HS-5 (cell line): ENCODE measurements at regions not wholly inside any gene's neighbourhood (a gene's known extent, or its start where the extent isn't known, plus 50 kb on each side); places are given as distances from the start of the nearest gene placed in this dataset.

Experiments used
- DNase-seq: peaks from one replicate; pipeline ENCODE4 v3.0.0-alpha.2; 2012; ENCODE audit warnings: low read depth

DNA sequence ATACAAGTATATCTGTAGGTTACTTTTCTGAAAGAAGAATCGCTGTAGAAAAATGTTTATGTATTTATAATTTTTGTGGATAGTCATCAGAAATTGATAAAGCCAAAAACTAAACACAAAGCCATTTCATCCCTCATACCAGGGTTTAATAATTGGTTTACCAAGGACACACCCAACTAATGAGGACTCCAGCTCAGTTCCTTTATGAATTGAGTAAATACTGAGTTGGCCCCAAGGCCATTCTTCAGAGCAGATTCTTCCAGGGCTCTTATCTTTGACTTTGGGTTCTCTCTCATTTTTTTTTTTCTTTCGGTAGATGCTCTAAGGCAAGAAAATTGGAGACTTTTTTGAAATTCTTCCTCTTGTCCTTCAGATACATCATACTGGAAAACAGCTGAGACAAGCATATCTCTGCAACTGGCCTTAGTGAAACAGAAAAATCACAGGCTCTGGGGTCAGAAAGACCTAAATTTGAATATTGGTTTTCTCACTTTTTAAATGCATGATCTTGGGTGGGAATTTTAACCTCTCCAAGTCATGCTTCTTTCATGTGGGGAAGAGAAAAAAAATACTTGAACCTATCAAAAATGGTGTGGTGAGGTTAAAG lies 401.8 kb downstream of the ARHGEF28 start:
- no peak for DNase-seq

DNA sequence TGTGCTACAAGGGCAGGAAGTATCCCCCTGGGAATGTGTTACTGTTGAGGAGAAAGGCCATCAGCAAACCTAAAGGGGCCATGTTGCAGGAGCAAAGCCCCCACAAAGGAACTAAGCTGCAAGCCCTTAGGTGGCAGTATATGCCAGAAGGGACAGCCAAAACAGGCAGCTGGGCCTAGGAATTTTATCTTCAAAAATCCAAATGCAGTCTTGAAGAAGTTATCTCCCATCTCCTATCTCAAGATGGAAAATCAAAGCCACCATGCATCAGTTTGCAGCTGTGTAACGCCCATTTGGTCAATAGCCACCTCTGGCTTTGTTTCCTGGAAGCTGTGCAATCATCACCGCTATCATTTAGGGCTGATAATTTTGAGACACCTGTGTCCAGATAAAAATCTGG lies 400.3 kb downstream of the ARHGEF28 start:
- no peak for DNase-seq

DNA sequence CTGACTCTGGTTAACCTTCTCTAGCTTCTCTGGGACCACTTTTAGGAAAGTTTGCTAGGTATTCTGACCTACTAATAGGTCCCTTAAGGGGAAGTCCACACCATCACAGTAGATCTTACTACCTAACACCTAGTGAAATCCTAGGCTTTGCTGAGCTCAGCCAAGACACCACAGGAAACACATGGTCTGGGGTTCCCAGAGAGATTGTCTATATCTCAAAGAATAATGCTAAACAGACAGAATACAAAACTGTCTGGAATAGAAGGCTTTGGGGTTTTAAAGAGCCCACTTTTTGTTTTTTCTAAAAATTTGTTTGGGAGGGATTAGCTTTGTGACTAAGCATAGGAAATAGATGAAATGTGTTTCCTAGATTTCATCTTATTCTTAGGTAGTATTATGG lies 395.1 kb downstream of the ARHGEF28 start:
- no peak for DNase-seq

DNA sequence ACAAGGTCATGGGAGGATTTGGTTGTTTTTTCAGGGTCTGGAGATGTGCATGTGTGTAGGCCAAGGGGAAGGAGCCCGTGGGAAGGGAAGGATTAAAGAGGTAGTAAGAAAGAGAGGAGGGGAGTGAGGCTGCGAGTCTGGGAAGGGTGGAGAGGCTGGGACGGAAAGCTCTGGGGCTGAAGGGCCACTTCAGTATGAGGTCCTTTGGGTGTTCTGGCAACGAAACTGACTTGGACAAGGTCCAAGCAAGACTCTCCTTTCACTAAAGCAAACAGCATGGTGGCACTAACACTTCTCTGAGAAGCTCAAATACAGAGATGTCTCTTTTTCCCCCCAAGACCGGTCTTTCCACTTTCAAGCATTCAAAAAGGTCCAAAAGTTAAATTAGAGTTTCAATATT lies 394.5 kb downstream of the ARHGEF28 start:
- no peak for DNase-seq

- no peak for DNase-seq
Measured at GRCh38 chr5:74019923-74020322, 393.9 kb downstream of the ARHGEF28 start.

- DNase-seq = peak; percentile 40
Measured at GRCh38 chr5:74017786-74018211, 391.8 kb downstream of the ARHGEF28 start.

GRCh38 chr5:74017112-74017511 lies 391.1 kb downstream of the ARHGEF28 start:
- no peak for DNase-seq

GRCh38 chr5:74016373-74016772 lies 390.4 kb downstream of the ARHGEF28 start:
- no peak for DNase-seq

DNA sequence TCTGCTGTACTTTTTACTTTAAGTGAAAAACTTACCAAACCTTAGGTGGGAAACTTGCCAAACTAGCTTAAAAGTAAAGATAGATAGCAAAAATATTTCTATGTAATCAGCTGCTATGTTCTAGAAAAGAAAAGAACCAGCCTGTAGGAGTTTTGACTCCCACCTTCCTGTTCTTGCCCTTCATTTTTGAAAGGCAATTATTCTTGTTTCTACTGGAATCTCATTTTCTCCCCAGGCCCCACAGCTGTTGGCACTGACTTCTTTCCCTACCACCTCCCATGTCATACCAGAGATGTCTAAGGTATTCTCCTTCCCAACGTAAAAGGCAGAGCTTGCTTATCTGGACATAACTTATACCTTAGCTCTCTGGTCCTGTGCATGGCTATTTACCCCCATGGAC lies 389.7 kb downstream of the ARHGEF28 start:
- no peak for DNase-seq

DNA sequence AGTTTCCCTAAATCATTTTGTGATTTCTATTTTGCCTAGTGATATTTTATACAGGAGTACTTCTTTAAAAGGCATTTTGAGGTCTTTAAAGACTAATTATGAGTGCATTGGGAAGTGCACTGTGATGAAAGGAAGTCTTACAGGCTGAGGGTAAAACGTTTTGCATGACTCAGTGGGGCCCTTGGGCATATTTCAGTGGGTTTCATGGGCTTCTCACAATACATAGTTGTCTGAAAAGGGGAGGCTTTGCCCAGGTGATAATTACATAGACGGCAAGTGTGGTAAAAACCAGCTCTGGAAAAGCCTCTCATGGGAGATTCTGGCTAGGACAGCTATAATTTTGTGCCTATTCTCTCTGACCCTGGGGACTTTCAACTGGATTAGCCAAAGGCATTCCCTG lies 387.2 kb downstream of the ARHGEF28 start:
- no peak for DNase-seq

GRCh38 chr5:74009502-74009901 lies 383.5 kb downstream of the ARHGEF28 start:
- no peak for DNase-seq

GRCh38 chr5:74007193-74007592 lies 381.2 kb downstream of the ARHGEF28 start:
- DNase-seq = no peak

- DNase-seq = no peak
Measured at GRCh38 chr5:73999297-73999696, 373.3 kb downstream of the ARHGEF28 start.

DNA sequence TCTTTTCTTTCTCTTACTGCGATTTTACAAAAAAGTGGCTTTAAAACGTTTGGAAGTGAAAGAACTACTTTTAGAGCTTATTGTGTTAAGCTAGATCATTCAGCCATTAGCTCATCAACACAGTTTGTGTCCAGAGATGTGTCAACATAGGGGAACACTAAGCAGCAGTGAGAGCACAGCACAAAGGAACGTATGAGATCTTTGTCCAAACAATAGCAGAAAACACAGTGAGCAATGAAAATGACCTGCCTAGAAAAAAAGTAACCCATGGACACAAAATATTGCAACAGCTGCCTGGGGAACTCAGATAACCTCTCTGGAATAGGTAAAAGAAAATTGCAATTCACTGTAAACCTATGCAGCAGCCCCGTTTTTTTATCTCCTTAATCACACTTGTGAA lies 372.5 kb downstream of the ARHGEF28 start:
- no peak for DNase-seq

DNA sequence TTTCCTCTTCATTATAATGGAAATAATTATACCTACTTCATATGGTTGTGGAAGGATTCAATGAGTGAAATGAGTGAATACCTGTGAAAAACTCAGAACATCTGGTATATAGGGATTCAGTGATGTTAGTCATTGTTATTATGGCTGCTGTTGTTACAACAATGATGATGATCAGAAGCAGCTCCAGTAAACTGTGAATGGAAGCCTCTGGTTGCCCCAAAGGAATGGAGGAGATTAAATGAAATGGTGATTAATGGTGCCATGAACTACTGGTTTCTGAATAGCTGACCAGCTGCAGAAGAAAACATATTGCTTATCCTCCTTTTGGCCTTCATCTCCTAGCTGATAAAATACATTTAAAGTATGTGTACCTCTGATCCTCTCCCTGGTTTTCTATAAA lies 372.0 kb downstream of the ARHGEF28 start:
- no peak for DNase-seq

DNA sequence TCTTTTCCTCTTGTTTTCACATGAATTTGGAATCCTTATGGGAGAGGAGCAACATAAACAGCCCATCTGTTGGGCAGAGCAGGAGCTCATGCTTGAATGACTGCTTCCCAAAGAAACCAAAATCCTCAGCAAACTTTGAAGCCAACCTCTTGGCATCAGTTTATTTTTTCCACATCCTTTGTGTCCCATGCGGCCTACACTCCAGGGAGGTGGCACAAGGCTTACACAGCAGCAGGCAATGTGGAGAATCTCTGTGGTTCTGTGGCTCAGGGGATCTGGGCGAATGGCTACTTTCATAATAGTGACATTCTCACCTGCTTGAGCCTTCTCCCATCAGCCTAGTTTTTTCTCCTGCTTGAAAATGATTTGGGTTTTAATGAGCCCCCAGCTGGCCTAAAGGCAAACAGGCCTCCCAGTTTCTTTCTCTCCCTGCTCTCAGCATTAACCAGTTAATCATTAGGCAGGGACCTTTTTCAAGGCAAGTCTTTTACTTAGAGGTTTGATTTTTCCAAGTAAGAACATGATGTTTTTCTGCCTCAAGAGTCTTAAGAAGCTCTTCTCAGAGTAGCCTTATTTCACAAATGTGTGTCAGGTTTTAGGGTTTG lies 370.3 kb downstream of the ARHGEF28 start:
- DNase-seq = no peak

DNA sequence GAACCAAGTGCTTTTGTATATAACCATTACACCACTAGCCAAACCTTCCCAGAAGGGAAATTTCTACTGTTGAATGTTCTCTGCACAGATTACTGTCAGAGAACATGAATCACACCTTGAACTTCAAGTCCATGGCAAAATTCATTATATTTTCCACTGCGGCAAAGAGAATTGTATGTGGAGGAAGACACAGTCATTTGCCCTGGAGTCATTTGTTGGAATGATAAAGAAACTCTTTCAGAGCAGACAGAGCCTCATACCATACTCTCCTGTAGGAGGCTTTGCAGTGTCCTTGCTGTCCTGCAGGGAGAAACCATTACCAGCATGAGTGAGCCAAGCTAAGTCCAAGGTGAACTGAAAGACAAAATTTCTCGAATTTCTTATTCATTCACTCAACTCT lies 369.0 kb downstream of the ARHGEF28 start:
- no peak for DNase-seq
